ENCODE measurements at regions not wholly inside any gene's neighbourhood (a gene's known extent, or its start where the extent isn't known, plus 50 kb on each side); places are given as distances from the start of the nearest gene placed in this dataset.

DNA sequence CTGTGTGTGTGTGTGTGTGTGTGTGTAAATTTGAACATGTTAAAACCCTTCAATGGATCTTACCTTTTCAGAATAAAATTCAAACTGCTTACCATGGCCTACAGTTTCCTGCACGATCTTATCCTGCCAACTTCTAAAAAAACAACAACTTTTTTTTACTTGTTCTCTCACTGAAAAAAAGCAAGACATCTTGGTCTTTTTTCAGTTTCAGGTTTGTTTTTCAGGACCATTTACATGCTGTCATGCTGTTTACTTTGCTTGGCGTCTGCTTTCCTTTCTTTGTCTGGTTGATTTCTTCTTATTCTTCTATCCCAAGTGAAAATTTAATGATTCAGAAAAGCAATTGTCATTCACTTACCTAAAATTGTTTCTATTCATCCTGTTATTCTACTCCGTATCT, 286.3 kb upstream of the TMEFF2 start:
- no peak for TF ChIP-seq CTCF (IDR thresholded peaks at IDR 0.05; ENCODE audit: extremely low read depth, low read depth, low read length)
- Histone ChIP-seq H3K4me1 (ENCODE audit: insufficient read depth, low read length) (no peaks in the 10 kb centered on the region), H3K4me2 (ENCODE audit: insufficient read depth, low read length) (no peak overlapping the region), H3K27ac (ENCODE audit: low read depth, low read length) (no peak overlapping the region), H3K36me3 (ENCODE audit: insufficient read depth, low read length) (no peaks in the 10 kb centered on the region), H3K4me3 (ENCODE audit: insufficient read depth, low read length) (no peak overlapping the region), H2AFZ (ENCODE audit: low read length) (no peak overlapping the region), H3K9me3 (ENCODE audit: low read depth, low read length) (no peaks in the 10 kb centered on the region), H3K27me3 (ENCODE audit: insufficient read depth, low read length) (no peaks in the 10 kb centered on the region), H4K20me1 (ENCODE audit: insufficient read depth, low read length) (no peaks in the 10 kb centered on the region), H3K79me2 (ENCODE audit: insufficient read depth, low read length) (no peaks in the 10 kb centered on the region)
- DNase-seq (ENCODE audit: insufficient read length, low spot score, missing footprints) = no peak

GRCh38 chr2:192473331-192473730, 278.6 kb upstream of the TMEFF2 start:
- Histone ChIP-seq H3K79me2 (ENCODE audit: insufficient read depth, low read length) (no peaks in the 10 kb centered on the region), H3K9me3 (ENCODE audit: low read depth, low read length) (no peaks in the 10 kb centered on the region), H2AFZ (ENCODE audit: low read length) (no peak overlapping the region), H4K20me1 (ENCODE audit: insufficient read depth, low read length) (no peaks in the 10 kb centered on the region), H3K27me3 (ENCODE audit: insufficient read depth, low read length) (no peaks in the 10 kb centered on the region), H3K4me3 (ENCODE audit: insufficient read depth, low read length) (no peak overlapping the region), H3K27ac (ENCODE audit: low read depth, low read length) (no peak overlapping the region), H3K36me3 (ENCODE audit: insufficient read depth, low read length) (no peaks in the 10 kb centered on the region), H3K4me1 (ENCODE audit: insufficient read depth, low read length) (no peaks in the 10 kb centered on the region), H3K4me2 (ENCODE audit: insufficient read depth, low read length) (no peak overlapping the region)
- DNase-seq (ENCODE audit: insufficient read length, low spot score, missing footprints) = no peak
- TF ChIP-seq CTCF (IDR thresholded peaks at IDR 0.05; ENCODE audit: extremely low read depth, low read depth, low read length) = no peak

DNA sequence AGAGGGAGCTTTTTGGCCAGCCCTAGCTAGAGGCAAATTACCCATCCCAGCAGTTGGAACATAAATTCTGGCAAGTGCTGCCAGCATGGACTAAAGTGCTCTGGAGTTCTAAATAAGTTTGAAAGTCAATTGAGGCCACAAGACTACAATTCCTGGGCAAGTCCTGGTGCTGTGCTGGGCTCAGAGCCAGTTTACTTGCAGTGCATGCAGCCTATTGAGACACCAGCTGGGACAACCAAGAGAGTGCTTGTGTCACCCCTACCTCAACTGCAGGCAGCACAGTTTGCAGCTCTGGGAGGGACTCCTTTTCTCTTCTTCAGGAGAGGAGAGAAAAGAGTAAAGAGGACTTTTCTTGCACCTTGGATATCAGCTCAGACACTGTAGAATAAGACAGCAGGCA, 277.2 kb upstream of the TMEFF2 start:
- Histone ChIP-seq H3K27ac (ENCODE audit: low read depth, low read length) (no peak overlapping the region), H3K4me1 (ENCODE audit: insufficient read depth, low read length) (no peaks in the 10 kb centered on the region), H3K27me3 (ENCODE audit: insufficient read depth, low read length) (no peaks in the 10 kb centered on the region), H3K4me3 (ENCODE audit: insufficient read depth, low read length) (no peak overlapping the region), H3K36me3 (ENCODE audit: insufficient read depth, low read length) (no peaks in the 10 kb centered on the region), H2AFZ (ENCODE audit: low read length) (no peak overlapping the region), H3K4me2 (ENCODE audit: insufficient read depth, low read length) (no peak overlapping the region), H4K20me1 (ENCODE audit: insufficient read depth, low read length) (no peaks in the 10 kb centered on the region), H3K79me2 (ENCODE audit: insufficient read depth, low read length) (no peaks in the 10 kb centered on the region), H3K9me3 (ENCODE audit: low read depth, low read length) (no peaks in the 10 kb centered on the region)
- no peak for DNase-seq (ENCODE audit: insufficient read length, low spot score, missing footprints)
- TF ChIP-seq CTCF (IDR thresholded peaks at IDR 0.05; ENCODE audit: extremely low read depth, low read depth, low read length) = no peak

GRCh38 chr2:192469612-192470011, 274.9 kb upstream of the TMEFF2 start:
- Histone ChIP-seq H2AFZ (ENCODE audit: low read length) (no peak overlapping the region), H3K27me3 (ENCODE audit: insufficient read depth, low read length) (no peaks in the 10 kb centered on the region), H3K4me2 (ENCODE audit: insufficient read depth, low read length) (no peak overlapping the region), H3K9me3 (ENCODE audit: low read depth, low read length) (no peaks in the 10 kb centered on the region), H4K20me1 (ENCODE audit: insufficient read depth, low read length) (no peaks in the 10 kb centered on the region), H3K27ac (ENCODE audit: low read depth, low read length) (no peak overlapping the region), H3K79me2 (ENCODE audit: insufficient read depth, low read length) (no peaks in the 10 kb centered on the region), H3K36me3 (ENCODE audit: insufficient read depth, low read length) (no peaks in the 10 kb centered on the region), H3K4me3 (ENCODE audit: insufficient read depth, low read length) (no peak overlapping the region), H3K4me1 (ENCODE audit: insufficient read depth, low read length) (no peaks in the 10 kb centered on the region)
- TF ChIP-seq CTCF (IDR thresholded peaks at IDR 0.05; ENCODE audit: extremely low read depth, low read depth, low read length) = no peak
- DNase-seq (ENCODE audit: insufficient read length, low spot score, missing footprints) = no peak

All from osteoblast (primary cell).